ENCODE measurements at regions not wholly inside any gene's neighbourhood (a gene's known extent, or its start where the extent isn't known, plus 50 kb on each side); places are given as distances from the start of the nearest gene placed in this dataset.

DNA sequence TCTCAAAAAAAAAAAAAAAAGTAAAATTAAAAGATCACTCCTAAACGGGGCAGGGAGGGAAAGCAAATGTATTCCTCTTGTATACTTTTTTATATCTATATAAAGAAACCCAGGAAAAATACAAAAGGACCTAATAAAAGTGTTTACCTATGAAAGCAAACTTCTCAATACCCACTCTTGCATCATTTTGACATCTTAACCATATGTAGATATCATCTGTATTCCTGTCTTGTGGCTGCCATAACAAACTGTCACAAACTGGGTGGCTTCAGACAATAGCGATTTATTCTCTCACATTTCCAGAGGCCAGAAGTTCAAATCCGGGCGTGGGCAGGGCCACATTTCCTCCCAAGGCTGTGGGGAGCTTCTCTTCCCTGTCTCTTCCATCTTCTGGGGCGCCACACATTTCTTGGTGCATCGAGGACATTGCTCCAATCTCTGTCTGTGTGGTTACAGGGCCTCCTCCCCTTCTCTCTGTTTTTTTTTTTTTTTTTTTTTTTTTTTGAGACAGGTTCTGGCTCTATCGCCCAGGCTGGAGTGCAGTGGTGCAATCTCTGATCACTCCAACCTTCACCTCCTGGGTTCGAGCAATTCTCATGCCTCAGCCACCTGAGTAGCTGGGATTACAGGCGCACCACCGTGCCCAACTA, 58.4 kb upstream of the IL17B start (continued):
- TF ChIP-seq ZNF8 (CRISPR knock-in tag; IDR thresholded peaks at IDR 0.05), result no peak
- no peak for TF ChIP-seq ZFP3 (CRISPR knock-in tag; IDR thresholded peaks at IDR 0.05)

DNA sequence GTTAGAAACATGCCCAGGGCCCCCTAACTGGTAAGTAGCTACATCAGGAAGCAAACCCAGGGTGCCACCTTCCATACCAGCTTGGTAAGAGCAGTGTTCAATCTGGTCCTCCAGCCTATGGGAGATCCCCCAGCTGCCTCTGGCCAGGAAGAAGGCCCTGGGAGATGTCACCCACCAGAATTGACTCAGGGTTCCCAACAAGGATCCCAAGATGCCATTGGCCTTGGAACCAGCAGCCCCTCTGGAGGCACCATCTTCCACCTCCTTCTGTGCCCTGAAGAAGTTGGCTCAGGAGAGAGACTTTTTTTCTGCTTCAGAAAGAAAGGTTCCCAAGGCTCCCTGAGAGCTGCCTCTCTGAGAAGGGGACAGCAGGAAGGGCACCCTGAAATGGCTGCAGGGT, 56.6 kb upstream of the IL17B start:
- no peak for ATAC-seq
- no peak for TF ChIP-seq ZNF8 (CRISPR knock-in tag; IDR thresholded peaks at IDR 0.05)
- no peak for TF ChIP-seq SNAI2 (CRISPR knock-in tag; IDR thresholded peaks at IDR 0.05)
- TF ChIP-seq ISL1 (CRISPR knock-in tag; IDR thresholded peaks at IDR 0.05), result no peak
- no peak for TF ChIP-seq ESRRG (CRISPR knock-in tag; IDR thresholded peaks at IDR 0.05)
- no peak for TF ChIP-seq GLIS3 (CRISPR knock-in tag; IDR thresholded peaks at IDR 0.05)
- no peak for TF ChIP-seq ZFP30 (CRISPR knock-in tag; IDR thresholded peaks at IDR 0.05)
- no peak for TF ChIP-seq ZNF565 (CRISPR knock-in tag; conservative IDR thresholded peaks at IDR 0.05; ENCODE audit: low read depth)
- TF ChIP-seq ZNF70 (CRISPR knock-in tag; IDR thresholded peaks at IDR 0.05), result no peak
- TF ChIP-seq, protein P1, sequence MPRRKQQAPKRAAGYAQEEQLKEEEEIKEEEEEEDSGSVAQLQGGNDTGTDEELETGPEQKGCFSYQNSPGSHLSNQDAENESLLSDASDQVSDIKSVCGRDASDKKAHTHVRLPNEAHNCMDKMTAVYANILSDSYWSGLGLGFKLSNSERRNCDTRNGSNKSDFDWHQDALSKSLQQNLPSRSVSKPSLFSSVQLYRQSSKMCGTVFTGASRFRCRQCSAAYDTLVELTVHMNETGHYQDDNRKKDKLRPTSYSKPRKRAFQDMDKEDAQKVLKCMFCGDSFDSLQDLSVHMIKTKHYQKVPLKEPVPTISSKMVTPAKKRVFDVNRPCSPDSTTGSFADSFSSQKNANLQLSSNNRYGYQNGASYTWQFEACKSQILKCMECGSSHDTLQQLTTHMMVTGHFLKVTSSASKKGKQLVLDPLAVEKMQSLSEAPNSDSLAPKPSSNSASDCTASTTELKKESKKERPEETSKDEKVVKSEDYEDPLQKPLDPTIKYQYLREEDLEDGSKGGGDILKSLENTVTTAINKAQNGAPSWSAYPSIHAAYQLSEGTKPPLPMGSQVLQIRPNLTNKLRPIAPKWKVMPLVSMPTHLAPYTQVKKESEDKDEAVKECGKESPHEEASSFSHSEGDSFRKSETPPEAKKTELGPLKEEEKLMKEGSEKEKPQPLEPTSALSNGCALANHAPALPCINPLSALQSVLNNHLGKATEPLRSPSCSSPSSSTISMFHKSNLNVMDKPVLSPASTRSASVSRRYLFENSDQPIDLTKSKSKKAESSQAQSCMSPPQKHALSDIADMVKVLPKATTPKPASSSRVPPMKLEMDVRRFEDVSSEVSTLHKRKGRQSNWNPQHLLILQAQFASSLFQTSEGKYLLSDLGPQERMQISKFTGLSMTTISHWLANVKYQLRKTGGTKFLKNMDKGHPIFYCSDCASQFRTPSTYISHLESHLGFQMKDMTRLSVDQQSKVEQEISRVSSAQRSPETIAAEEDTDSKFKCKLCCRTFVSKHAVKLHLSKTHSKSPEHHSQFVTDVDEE (CRISPR knock-in tag; IDR thresholded peaks at IDR 0.05), result no peak
- TF ChIP-seq RARB (CRISPR knock-in tag; IDR thresholded peaks at IDR 0.05), result no peak
- TF ChIP-seq OSR1 (CRISPR knock-in tag; IDR thresholded peaks at IDR 0.05), result no peak
- TF ChIP-seq, protein P2, sequence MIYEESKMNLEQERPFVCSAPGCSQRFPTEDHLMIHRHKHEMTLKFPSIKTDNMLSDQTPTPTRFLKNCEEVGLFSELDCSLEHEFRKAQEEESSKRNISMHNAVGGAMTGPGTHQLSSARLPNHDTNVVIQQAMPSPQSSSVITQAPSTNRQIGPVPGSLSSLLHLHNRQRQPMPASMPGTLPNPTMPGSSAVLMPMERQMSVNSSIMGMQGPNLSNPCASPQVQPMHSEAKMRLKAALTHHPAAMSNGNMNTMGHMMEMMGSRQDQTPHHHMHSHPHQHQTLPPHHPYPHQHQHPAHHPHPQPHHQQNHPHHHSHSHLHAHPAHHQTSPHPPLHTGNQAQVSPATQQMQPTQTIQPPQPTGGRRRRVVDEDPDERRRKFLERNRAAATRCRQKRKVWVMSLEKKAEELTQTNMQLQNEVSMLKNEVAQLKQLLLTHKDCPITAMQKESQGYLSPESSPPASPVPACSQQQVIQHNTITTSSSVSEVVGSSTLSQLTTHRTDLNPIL (CRISPR knock-in tag; IDR thresholded peaks at IDR 0.05; ENCODE audit: low read depth), result no peak
- TF ChIP-seq PPARA (CRISPR knock-in tag; IDR thresholded peaks at IDR 0.05; ENCODE audit: borderline replicate concordance), result no peak
- no peak for TF ChIP-seq CSDC2 (CRISPR knock-in tag; IDR thresholded peaks at IDR 0.05)
- TF ChIP-seq TCF4 (CRISPR knock-in tag; IDR thresholded peaks at IDR 0.05; ENCODE audit: borderline replicate concordance), result no peak

DNA sequence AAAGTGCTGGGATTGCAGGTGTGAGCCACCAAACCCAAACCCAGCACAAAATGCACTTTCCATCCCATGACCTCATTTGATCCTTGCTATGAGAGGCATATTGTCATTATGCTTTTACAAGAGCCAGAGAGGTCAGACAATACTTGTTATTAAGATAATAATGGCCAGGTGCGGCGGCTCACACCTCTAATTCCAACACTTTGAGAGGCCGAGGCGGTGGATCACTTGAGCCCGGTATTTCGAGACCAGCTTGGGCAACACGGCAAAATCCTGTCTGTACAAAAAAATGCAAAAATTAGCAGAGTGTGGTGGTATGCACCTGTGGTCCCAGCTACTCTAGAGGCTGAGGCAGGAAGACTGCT, 55.9 kb upstream of the IL17B start:
- TF ChIP-seq RARB (CRISPR knock-in tag; IDR thresholded peaks at IDR 0.05) (no peak), ARNTL (CRISPR knock-in tag; IDR thresholded peaks at IDR 0.05; ENCODE audit: borderline replicate concordance, low read depth) (no peak), ZC3H10 (CRISPR knock-in tag; IDR thresholded peaks at IDR 0.05) (no peak), ZFP3 (CRISPR knock-in tag; IDR thresholded peaks at IDR 0.05) (no peak)
- TF ChIP-seq, protein P2 (CRISPR knock-in tag; IDR thresholded peaks at IDR 0.05; ENCODE audit: low read depth), result no peak
- ATAC-seq, result no peak

DNA sequence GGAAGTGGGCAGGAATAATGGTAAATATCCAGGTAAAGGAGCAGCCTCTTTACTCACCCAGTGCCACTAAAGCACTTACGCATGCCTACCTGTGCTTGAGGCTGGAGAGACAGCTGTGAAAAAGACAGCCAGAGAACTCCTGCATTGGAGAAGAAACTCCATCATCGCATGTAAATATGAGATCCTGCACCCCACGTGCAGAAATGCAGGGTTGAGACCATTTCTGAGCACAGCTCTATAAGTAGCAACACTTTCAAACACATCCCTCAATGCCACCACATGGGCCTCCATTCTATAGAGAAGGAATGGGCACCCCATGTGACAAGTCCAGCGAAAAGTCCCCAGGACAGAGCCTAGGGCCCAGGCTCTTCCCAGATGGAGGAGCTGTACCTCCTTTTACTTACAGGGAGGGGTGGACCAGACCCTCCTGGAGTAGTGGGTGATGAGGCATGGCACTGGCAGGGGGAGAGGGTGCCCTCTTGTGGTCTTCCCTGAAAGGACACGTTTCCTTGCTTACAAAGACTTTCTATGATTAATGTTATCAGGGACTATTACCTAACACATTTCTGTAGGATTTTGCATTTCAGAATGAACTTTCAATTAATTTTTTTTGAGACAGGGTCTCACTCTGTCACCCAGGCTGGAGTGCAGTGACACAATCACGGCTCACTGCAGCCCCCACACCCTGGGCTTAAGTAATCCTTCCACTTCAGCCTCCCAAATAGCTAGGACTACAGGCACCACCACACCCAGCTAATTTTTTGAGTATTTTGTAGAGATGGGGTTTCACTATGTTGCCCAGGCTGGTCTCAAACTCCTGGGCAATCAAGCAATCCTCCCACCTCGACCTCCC, 55.3 kb upstream of the IL17B start:
- TF ChIP-seq SNAI2 (CRISPR knock-in tag; IDR thresholded peaks at IDR 0.05), result no peak
- TF ChIP-seq ZNF70 (CRISPR knock-in tag; IDR thresholded peaks at IDR 0.05), result no peak
- TF ChIP-seq, protein P3, sequence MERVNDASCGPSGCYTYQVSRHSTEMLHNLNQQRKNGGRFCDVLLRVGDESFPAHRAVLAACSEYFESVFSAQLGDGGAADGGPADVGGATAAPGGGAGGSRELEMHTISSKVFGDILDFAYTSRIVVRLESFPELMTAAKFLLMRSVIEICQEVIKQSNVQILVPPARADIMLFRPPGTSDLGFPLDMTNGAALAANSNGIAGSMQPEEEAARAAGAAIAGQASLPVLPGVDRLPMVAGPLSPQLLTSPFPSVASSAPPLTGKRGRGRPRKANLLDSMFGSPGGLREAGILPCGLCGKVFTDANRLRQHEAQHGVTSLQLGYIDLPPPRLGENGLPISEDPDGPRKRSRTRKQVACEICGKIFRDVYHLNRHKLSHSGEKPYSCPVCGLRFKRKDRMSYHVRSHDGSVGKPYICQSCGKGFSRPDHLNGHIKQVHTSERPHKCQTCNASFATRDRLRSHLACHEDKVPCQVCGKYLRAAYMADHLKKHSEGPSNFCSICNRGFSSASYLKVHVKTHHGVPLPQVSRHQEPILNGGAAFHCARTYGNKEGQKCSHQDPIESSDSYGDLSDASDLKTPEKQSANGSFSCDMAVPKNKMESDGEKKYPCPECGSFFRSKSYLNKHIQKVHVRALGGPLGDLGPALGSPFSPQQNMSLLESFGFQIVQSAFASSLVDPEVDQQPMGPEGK (CRISPR knock-in tag; IDR thresholded peaks at IDR 0.05; ENCODE audit: borderline replicate concordance), result no peak
- TF ChIP-seq GLIS3 (CRISPR knock-in tag; IDR thresholded peaks at IDR 0.05), result no peak
- no peak for TF ChIP-seq PPARA (CRISPR knock-in tag; IDR thresholded peaks at IDR 0.05; ENCODE audit: borderline replicate concordance)
- TF ChIP-seq, protein P2 (CRISPR knock-in tag; IDR thresholded peaks at IDR 0.05; ENCODE audit: low read depth), result no peak
- TF ChIP-seq ESRRG (CRISPR knock-in tag; IDR thresholded peaks at IDR 0.05), result no peak
- TF ChIP-seq ZC3H10 (CRISPR knock-in tag; IDR thresholded peaks at IDR 0.05), result no peak
- peak; percentile 64 for ATAC-seq

Data from SK-N-SH treated with all-trans-retinoic acid at 6 μM for 48 hours (cell line).